ENCODE measurements at regions not wholly inside any gene's neighbourhood (a gene's known extent, or its start where the extent isn't known, plus 50 kb on each side); places are given as distances from the start of the nearest gene placed in this dataset.

GRCh38 chr10:120641695-120642094 lies 184.7 kb downstream of the PLPP4 start:
- ATAC-seq (replicated peaks in 1 of 4) = no peak

GRCh38 chr10:120643351-120643750 lies 186.3 kb downstream of the PLPP4 start:
- peaks cover 0 to 12% (median 0%) of the 10 kb centered on the region in 3 donors for H3K9me3 Mint-ChIP-seq
- Histone ChIP-seq H3K9me3 (no peaks in the 10 kb centered on the region), H3K4me3 (ENCODE audit: control insufficient read depth in 1 of 2, extremely low read depth in 1 of 2, low read length in 1 of 2) (no peak overlapping the region), H3K36me3 (ENCODE audit: control insufficient read depth in 2 of 2, extremely low read depth in 1 of 2, insufficient read depth in 1 of 2, low read length in 1 of 2) (no peaks in the 10 kb centered on the region), H3K27me3 (replicated peaks in 1 of 2; ENCODE audit: control insufficient read depth in 2 of 2, extremely low read depth in 1 of 2, insufficient read depth in 2 of 2, low read length in 1 of 2) (no peaks in the 10 kb centered on the region), H3K4me1 (ENCODE audit: control insufficient read depth in 1 of 2, extremely low read depth in 1 of 2, insufficient read depth in 2 of 2, low read length in 2 of 2) (no peaks in the 10 kb centered on the region), H3K27ac (ENCODE audit: low read length) (no peak overlapping the region)
- H3K4me1 Mint-ChIP-seq = no peaks in the 10 kb centered on the region
- H3K27me3 Mint-ChIP-seq = no peaks in the 10 kb centered on the region
- POLR2A ChIA-PET = interaction anchor here in 1 of 2 donors (0.5 kb wide), 1 partner anchor 8 kb away, joined by 3 read pairs; no protein-coding TSS in a partner anchor
- no peak for ATAC-seq (replicated peaks in 1 of 4)
- WGBS (ENCODE audit: insufficient coverage) = 50% methylated on average over 1 of the region's 2 CpGs
- no peak overlapping the region for H3K4me3 Mint-ChIP-seq
- H3K36me3 Mint-ChIP-seq = no peaks in the 10 kb centered on the region
- CTCF ChIA-PET = no interaction called here
- no peak for DNase-seq
- no peak overlapping the region for H3K27ac Mint-ChIP-seq

More at GRCh38 chr10:120641695-120642094, 184.7 kb downstream of the PLPP4 start:
- Histone ChIP-seq H3K4me1 (ENCODE audit: control insufficient read depth in 1 of 2, extremely low read depth in 1 of 2, insufficient read depth in 2 of 2, low read length in 2 of 2) (no peaks in the 10 kb centered on the region), H3K27me3 (replicated peaks in 1 of 2; ENCODE audit: control insufficient read depth in 2 of 2, extremely low read depth in 1 of 2, insufficient read depth in 2 of 2, low read length in 1 of 2) (no peaks in the 10 kb centered on the region), H3K36me3 (ENCODE audit: control insufficient read depth in 2 of 2, extremely low read depth in 1 of 2, insufficient read depth in 1 of 2, low read length in 1 of 2) (no peaks in the 10 kb centered on the region), H3K27ac (ENCODE audit: low read length) (no peak overlapping the region), H3K9me3 (no peaks in the 10 kb centered on the region), H3K4me3 (ENCODE audit: control insufficient read depth in 1 of 2, extremely low read depth in 1 of 2, low read length in 1 of 2) (no peak overlapping the region)
- Mint-ChIP-seq H3K27ac (no peak overlapping the region), H3K9me3 (peaks cover 0 to 12% (median 0%) of the 10 kb centered on the region in 3 donors), H3K27me3 (no peaks in the 10 kb centered on the region), H3K36me3 (no peaks in the 10 kb centered on the region), H3K4me3 (no peak overlapping the region), H3K4me1 (no peaks in the 10 kb centered on the region)
- ChIA-PET POLR2A (no interaction called here), CTCF (no interaction called here)
- DNase-seq = no peak
- no CpG with 5 or more reads among the region's 1 CpG for WGBS (ENCODE audit: insufficient coverage)

- no peaks in the 10 kb centered on the region for H3K36me3 Mint-ChIP-seq
- CTCF ChIA-PET = no interaction called here
- no peak for ATAC-seq (replicated peaks in 1 of 4)
- POLR2A ChIA-PET = no interaction called here
- H3K27ac Mint-ChIP-seq = no peak overlapping the region
- no peaks in the 10 kb centered on the region for H3K36me3 ChIP-seq (ENCODE audit: control insufficient read depth in 2 of 2, extremely low read depth in 1 of 2, insufficient read depth in 1 of 2, low read length in 1 of 2)
- no peak for DNase-seq
- H3K27me3 Mint-ChIP-seq = no peaks in the 10 kb centered on the region
- no peak overlapping the region for H3K4me3 ChIP-seq (ENCODE audit: control insufficient read depth in 1 of 2, extremely low read depth in 1 of 2, low read length in 1 of 2)
- H3K9me3 Mint-ChIP-seq = peaks cover 0 to 12% (median 0%) of the 10 kb centered on the region in 3 donors
- H3K27me3 ChIP-seq (replicated peaks in 1 of 2; ENCODE audit: control insufficient read depth in 2 of 2, extremely low read depth in 1 of 2, insufficient read depth in 2 of 2, low read length in 1 of 2) = no peaks in the 10 kb centered on the region
- H3K9me3 ChIP-seq = no peaks in the 10 kb centered on the region
- H3K4me1 Mint-ChIP-seq = no peaks in the 10 kb centered on the region
- H3K4me3 Mint-ChIP-seq = no peak overlapping the region
- H3K27ac ChIP-seq (ENCODE audit: low read length) = no peak overlapping the region
- no peaks in the 10 kb centered on the region for H3K4me1 ChIP-seq (ENCODE audit: control insufficient read depth in 1 of 2, extremely low read depth in 1 of 2, insufficient read depth in 2 of 2, low read length in 2 of 2)
- WGBS (ENCODE audit: insufficient coverage) = 50% methylated on average over 1 of the region's 1 CpG
Measured at GRCh38 chr10:120644556-120645410, 187.8 kb downstream of the PLPP4 start.

- Mint-ChIP-seq H3K36me3 (no peaks in the 10 kb centered on the region), H3K27me3 (no peaks in the 10 kb centered on the region), H3K27ac (no peak overlapping the region), H3K9me3 (peaks cover 0 to 7% (median 0%) of the 10 kb centered on the region in 3 donors), H3K4me3 (no peak overlapping the region), H3K4me1 (no peaks in the 10 kb centered on the region)
- CTCF ChIA-PET = no interaction called here
- no peaks in the 10 kb centered on the region for H3K36me3 ChIP-seq (ENCODE audit: control insufficient read depth in 2 of 2, extremely low read depth in 1 of 2, insufficient read depth in 1 of 2, low read length in 1 of 2)
- H3K4me1 ChIP-seq (ENCODE audit: control insufficient read depth in 1 of 2, extremely low read depth in 1 of 2, insufficient read depth in 2 of 2, low read length in 2 of 2) = no peaks in the 10 kb centered on the region
- H3K4me3 ChIP-seq (ENCODE audit: control insufficient read depth in 1 of 2, extremely low read depth in 1 of 2, low read length in 1 of 2) = no peak overlapping the region
- H3K27me3 ChIP-seq (replicated peaks in 1 of 2; ENCODE audit: control insufficient read depth in 2 of 2, extremely low read depth in 1 of 2, insufficient read depth in 2 of 2, low read length in 1 of 2) = no peaks in the 10 kb centered on the region
- WGBS (ENCODE audit: insufficient coverage) = 61% methylated on average over 2 of the region's 6 CpGs
- no peaks in the 10 kb centered on the region for H3K9me3 ChIP-seq
- POLR2A ChIA-PET = no interaction called here
- ATAC-seq (replicated peaks in 1 of 4) = no peak
- DNase-seq = no peak
- H3K27ac ChIP-seq (ENCODE audit: low read length) = no peak overlapping the region
Measured at GRCh38 chr10:120646159-120646732, 189.2 kb downstream of the PLPP4 start.

- ChIA-PET POLR2A (no interaction called here), CTCF (no interaction called here)
- H3K4me3 Mint-ChIP-seq = no peak overlapping the region
- Histone ChIP-seq H3K9me3 (no peaks in the 10 kb centered on the region), H3K36me3 (ENCODE audit: control insufficient read depth in 2 of 2, extremely low read depth in 1 of 2, insufficient read depth in 1 of 2, low read length in 1 of 2) (no peaks in the 10 kb centered on the region), H3K27me3 (replicated peaks in 1 of 2; ENCODE audit: control insufficient read depth in 2 of 2, extremely low read depth in 1 of 2, insufficient read depth in 2 of 2, low read length in 1 of 2) (no peaks in the 10 kb centered on the region), H3K4me1 (ENCODE audit: control insufficient read depth in 1 of 2, extremely low read depth in 1 of 2, insufficient read depth in 2 of 2, low read length in 2 of 2) (no peaks in the 10 kb centered on the region), H3K27ac (ENCODE audit: low read length) (no peak overlapping the region), H3K4me3 (ENCODE audit: control insufficient read depth in 1 of 2, extremely low read depth in 1 of 2, low read length in 1 of 2) (no peak overlapping the region)
- no CpG with 5 or more reads among the region's 5 CpGs for WGBS (ENCODE audit: insufficient coverage)
- no peak overlapping the region for H3K27ac Mint-ChIP-seq
- no peaks in the 10 kb centered on the region for H3K36me3 Mint-ChIP-seq
- no peaks in the 10 kb centered on the region for H3K27me3 Mint-ChIP-seq
- no peaks in the 10 kb centered on the region for H3K4me1 Mint-ChIP-seq
- DNase-seq (no peak), ATAC-seq (replicated peaks in 1 of 4) (no peak)
- peaks cover 0 to 7% (median 0%) of the 10 kb centered on the region in 3 donors for H3K9me3 Mint-ChIP-seq
Measured at GRCh38 chr10:120646738-120647456, 189.9 kb downstream of the PLPP4 start.

GRCh38 chr10:120650705-120651399 lies 193.8 kb downstream of the PLPP4 start:
- ATAC-seq (replicated peaks in 1 of 4) = no peak
- Mint-ChIP-seq H3K36me3 (no peaks in the 10 kb centered on the region), H3K9me3 (peaks cover 0 to 4% (median 0%) of the 10 kb centered on the region in 3 donors), H3K4me3 (no peak overlapping the region), H3K27me3 (no peaks in the 10 kb centered on the region), H3K4me1 (no peaks in the 10 kb centered on the region), H3K27ac (no peak overlapping the region)
- Histone ChIP-seq H3K27ac (ENCODE audit: low read length) (no peak overlapping the region), H3K36me3 (ENCODE audit: control insufficient read depth in 2 of 2, extremely low read depth in 1 of 2, insufficient read depth in 1 of 2, low read length in 1 of 2) (no peaks in the 10 kb centered on the region), H3K9me3 (no peaks in the 10 kb centered on the region), H3K27me3 (replicated peaks in 1 of 2; ENCODE audit: control insufficient read depth in 2 of 2, extremely low read depth in 1 of 2, insufficient read depth in 2 of 2, low read length in 1 of 2) (no peaks in the 10 kb centered on the region), H3K4me1 (ENCODE audit: control insufficient read depth in 1 of 2, extremely low read depth in 1 of 2, insufficient read depth in 2 of 2, low read length in 2 of 2) (no peaks in the 10 kb centered on the region), H3K4me3 (ENCODE audit: control insufficient read depth in 1 of 2, extremely low read depth in 1 of 2, low read length in 1 of 2) (no peak overlapping the region)
- no peak for DNase-seq
- POLR2A ChIA-PET = no interaction called here
- no CpG with 5 or more reads among the region's 7 CpGs for WGBS (ENCODE audit: insufficient coverage)
- CTCF ChIA-PET = no interaction called here
